Gastrocnemius medialis (tissue), 4 donors: ENCODE measurements at regions not wholly inside any gene's neighbourhood (a gene's known extent, or its start where the extent isn't known, plus 50 kb on each side); places are given as distances from the start of the nearest gene placed in this dataset.

ENCODE experiments used
- ATAC-seq, 2 donors: fragments of 150-250 bp; one replicate each; pipeline ENCODE4 v1.9.1; 2016
- DNase-seq, 2 donors: peaks; one replicate each; pipeline ENCODE4 v3.0.0-alpha.2; 2019
- H3K27ac ChIP-seq, 4 donors: fragments of 200-600 bp; sonication (generic); 1 replicate in 1 of 4; 2 replicates in 3 of 4; pipeline ENCODE4 v1.5.1; 2016 to 2018; ENCODE audit warnings: mild to moderate bottlenecking in 2 of 4, moderate library complexity in 1 of 4
- H3K27me3 ChIP-seq, 3 donors: fragments of 200-600 bp; sonication (generic) in 2 of 3; 1 replicate in 1 of 3; 2 replicates in 2 of 3; pipeline versions ENCODE4 v1.5.1 to v1.6.0; 2016 to 2019; ENCODE audit warnings: mild to moderate bottlenecking in 1 of 3, moderate library complexity in 1 of 3
- H3K36me3 ChIP-seq, 2 donors: fragments of 200-600 bp; sonication (generic) in 1 of 2; one replicate each; pipeline ENCODE4 v1.5.1; 2017 to 2018
- H3K4me1 ChIP-seq, 2 donors: fragments of 200-600 bp; sonication (generic) in 1 of 2; one replicate each; pipeline ENCODE4 v1.5.1; 2016 to 2017; ENCODE audit warnings: mild to moderate bottlenecking in 2 of 2
- H3K4me3 ChIP-seq, 4 donors: fragments of 200-600 bp; sonication (generic) in 3 of 4; 1 replicate in 1 of 4; 2 replicates in 3 of 4; pipeline ENCODE4 v1.5.1; 2016 to 2019; ENCODE audit warnings: mild to moderate bottlenecking in 2 of 4
- H3K9me3 ChIP-seq, 3 donors: fragments of 200-600 bp; sonication (generic) in 2 of 3; 1 replicate in 1 of 3; 2 replicates in 2 of 3; pipeline ENCODE4 v1.5.1; 2016 to 2019
- POLR2A ChIP-seq, 2 donors: fragments of 450-650 bp; IDR thresholded peaks; one replicate each; pipeline ENCODE4 v1.6.1; 2017; ENCODE audit warnings: antibody characterized with exemption in 2 of 2, mild to moderate bottlenecking in 2 of 2, moderate library complexity in 2 of 2
- in situ Hi-C, 4 donors: fragments of 200-750 bp; cut with MboI; loops; one replicate each; pipeline versions ENCODE4 v1.15.0 to v1.8.0; 2017; ENCODE audit warnings: low sequenced_read_pairs in 4 of 4
- intact Hi-C: fragments of 100-400 bp; cut with DNase I; formaldehyde crosslinking; loops from one replicate; pipeline ENCODE4 v1.15.1; 2023; ENCODE audit warnings: low total_unique reads
- TF ChIP-seq, protein P1 (sequence below), 5 experiments: fragments of 450-650 bp in 3 of 5; fragments of 200-600 bp in 2 of 5; sonication (generic) in 2 of 5; IDR thresholded peaks in 4 of 5; conservative IDR thresholded peaks in 1 of 5; 1 replicate in 4 of 5; 2 replicates in 1 of 5; pipeline ENCODE4 v1.5.1; 2016 to 2019; ENCODE audit warnings: antibody characterized with exemption in 5 of 5, mild to moderate bottlenecking in 3 of 5, moderate library complexity in 3 of 5

DNA sequence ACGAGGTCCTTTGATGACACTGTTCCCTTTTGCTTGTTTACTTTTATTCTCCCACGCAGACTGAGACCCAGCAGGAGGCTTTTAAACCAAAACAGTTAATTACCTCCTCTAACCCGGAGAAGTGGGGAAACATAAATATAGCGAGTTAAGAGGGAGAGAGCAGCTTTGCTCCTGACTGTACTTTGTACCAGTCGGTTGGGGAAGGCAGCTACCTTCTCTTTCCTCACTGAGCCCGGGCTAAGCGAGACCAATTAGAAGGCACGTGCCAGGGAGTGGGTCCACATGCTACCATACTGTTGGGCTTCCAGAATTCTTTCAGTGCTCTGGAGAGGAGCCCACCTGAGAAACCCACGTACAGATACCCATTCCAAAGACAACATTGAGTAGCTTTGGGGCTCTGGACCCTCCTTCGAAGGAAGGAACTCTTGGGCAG, 124.2 kb downstream of the ZIC5 start:
- in situ Hi-C loops, result no loop called here
- Histone ChIP-seq H3K36me3 (no peaks in the 10 kb centered on the region), H3K4me1 (no peaks in the 10 kb centered on the region)

GRCh38 chr13:99845161-99845874, 126.2 kb downstream of the ZIC5 start:
- no peaks in the 10 kb centered on the region for H3K36me3 ChIP-seq
- no peak for TF ChIP-seq POLR2A (IDR thresholded peaks at IDR 0.05)
- TF ChIP-seq, protein P1, sequence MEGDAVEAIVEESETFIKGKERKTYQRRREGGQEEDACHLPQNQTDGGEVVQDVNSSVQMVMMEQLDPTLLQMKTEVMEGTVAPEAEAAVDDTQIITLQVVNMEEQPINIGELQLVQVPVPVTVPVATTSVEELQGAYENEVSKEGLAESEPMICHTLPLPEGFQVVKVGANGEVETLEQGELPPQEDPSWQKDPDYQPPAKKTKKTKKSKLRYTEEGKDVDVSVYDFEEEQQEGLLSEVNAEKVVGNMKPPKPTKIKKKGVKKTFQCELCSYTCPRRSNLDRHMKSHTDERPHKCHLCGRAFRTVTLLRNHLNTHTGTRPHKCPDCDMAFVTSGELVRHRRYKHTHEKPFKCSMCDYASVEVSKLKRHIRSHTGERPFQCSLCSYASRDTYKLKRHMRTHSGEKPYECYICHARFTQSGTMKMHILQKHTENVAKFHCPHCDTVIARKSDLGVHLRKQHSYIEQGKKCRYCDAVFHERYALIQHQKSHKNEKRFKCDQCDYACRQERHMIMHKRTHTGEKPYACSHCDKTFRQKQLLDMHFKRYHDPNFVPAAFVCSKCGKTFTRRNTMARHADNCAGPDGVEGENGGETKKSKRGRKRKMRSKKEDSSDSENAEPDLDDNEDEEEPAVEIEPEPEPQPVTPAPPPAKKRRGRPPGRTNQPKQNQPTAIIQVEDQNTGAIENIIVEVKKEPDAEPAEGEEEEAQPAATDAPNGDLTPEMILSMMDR (IDR thresholded peaks at IDR 0.05 in 4 of 5, conservative IDR thresholded peaks at IDR 0.05 in 1 of 5), result no peak
- H3K9me3 ChIP-seq, result no peaks in the 10 kb centered on the region
- intact Hi-C loops, result no loop called here
- no peaks in the 10 kb centered on the region for H3K27me3 ChIP-seq
- no peak overlapping the region for H3K4me3 ChIP-seq
- H3K27ac ChIP-seq, result no peak overlapping the region
- H3K4me1 ChIP-seq, result no peaks in the 10 kb centered on the region
- DNase-seq (no peak), ATAC-seq (no peak)
- in situ Hi-C loops, result no loop called here

More for the DNA sequence above, 124.2 kb downstream of the ZIC5 start:
- intact Hi-C loops, result no loop called here
- no peak overlapping the region for H3K27ac ChIP-seq
- TF ChIP-seq POLR2A (IDR thresholded peaks at IDR 0.05), result no peak
- TF ChIP-seq, protein P1 (IDR thresholded peaks at IDR 0.05 in 4 of 5, conservative IDR thresholded peaks at IDR 0.05 in 1 of 5), result no peak
- no peak overlapping the region for H3K4me3 ChIP-seq
- DNase-seq, result no peak
- no peak for ATAC-seq
- H3K9me3 ChIP-seq, result no peaks in the 10 kb centered on the region
- H3K27me3 ChIP-seq, result no peaks in the 10 kb centered on the region

DNA sequence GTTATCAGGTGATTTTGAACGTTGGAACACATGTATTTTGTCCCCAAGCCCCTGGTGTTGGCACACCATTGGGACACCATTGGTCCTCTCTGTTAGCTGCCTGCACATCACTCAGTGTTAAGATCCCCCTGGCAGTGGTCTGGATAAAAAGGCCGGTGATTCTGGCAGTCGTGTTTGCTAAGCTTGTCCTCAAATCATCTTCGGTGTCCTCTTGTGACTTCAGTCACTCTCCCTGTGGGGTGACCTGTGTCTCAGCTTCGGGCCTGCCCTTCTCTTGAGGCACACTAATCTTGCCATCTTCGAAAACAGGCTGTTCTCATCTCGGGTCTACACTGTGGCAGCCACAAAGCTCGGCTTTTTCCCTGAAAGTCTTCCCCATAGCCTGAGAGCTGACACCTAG, 127.1 kb downstream of the ZIC5 start:
- no peaks in the 10 kb centered on the region for H3K27me3 ChIP-seq
- ATAC-seq (no peak), DNase-seq (no peak)
- in situ Hi-C loops (no loop called here), intact Hi-C loops (no loop called here)
- TF ChIP-seq, protein P1 (IDR thresholded peaks at IDR 0.05 in 4 of 5, conservative IDR thresholded peaks at IDR 0.05 in 1 of 5), result no peak
- no peak for TF ChIP-seq POLR2A (IDR thresholded peaks at IDR 0.05)
- no peaks in the 10 kb centered on the region for H3K4me1 ChIP-seq
- no peaks in the 10 kb centered on the region for H3K9me3 ChIP-seq
- H3K36me3 ChIP-seq, result no peaks in the 10 kb centered on the region
- H3K4me3 ChIP-seq, result no peak overlapping the region
- H3K27ac ChIP-seq, result no peak overlapping the region

GRCh38 chr13:99843872-99844271, 127.7 kb downstream of the ZIC5 start:
- no peaks in the 10 kb centered on the region for H3K4me1 ChIP-seq
- in situ Hi-C loops, result no loop called here
- no peaks in the 10 kb centered on the region for H3K27me3 ChIP-seq
- TF ChIP-seq, protein P1 (IDR thresholded peaks at IDR 0.05 in 4 of 5, conservative IDR thresholded peaks at IDR 0.05 in 1 of 5), result no peak
- no peak for TF ChIP-seq POLR2A (IDR thresholded peaks at IDR 0.05)
- H3K9me3 ChIP-seq, result no peaks in the 10 kb centered on the region
- no peak overlapping the region for H3K27ac ChIP-seq
- DNase-seq (no peak), ATAC-seq (no peak)
- no peak overlapping the region for H3K4me3 ChIP-seq
- no peaks in the 10 kb centered on the region for H3K36me3 ChIP-seq
- intact Hi-C loops, result no loop called here

DNA sequence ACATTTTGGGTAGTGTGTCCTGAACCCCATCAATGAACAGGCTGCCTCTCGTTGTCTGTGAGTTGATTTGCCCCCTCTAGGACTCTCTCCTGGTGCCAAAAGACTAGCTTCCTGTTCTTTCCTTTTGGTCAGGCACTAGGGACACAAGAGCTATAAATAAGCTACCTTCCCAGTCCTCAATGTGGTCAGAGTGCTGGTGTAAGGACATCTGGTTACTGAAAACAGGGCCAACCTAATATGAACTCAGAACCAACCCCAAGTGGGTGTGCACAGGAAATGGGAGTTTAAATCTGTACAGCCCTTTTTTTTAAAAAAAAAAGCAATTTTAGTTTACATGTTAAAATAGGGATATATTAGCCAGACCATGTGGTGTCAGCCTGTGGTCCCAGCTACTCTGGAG, 129.2 kb downstream of the ZIC5 start:
- in situ Hi-C loops (no loop called here), intact Hi-C loops (no loop called here)
- H3K4me3 ChIP-seq, result no peak overlapping the region
- no peaks in the 10 kb centered on the region for H3K9me3 ChIP-seq
- DNase-seq (no peak), ATAC-seq (no peak)
- no peaks in the 10 kb centered on the region for H3K27me3 ChIP-seq
- no peaks in the 10 kb centered on the region for H3K4me1 ChIP-seq
- no peaks in the 10 kb centered on the region for H3K36me3 ChIP-seq
- no peak overlapping the region for H3K27ac ChIP-seq
- TF ChIP-seq, protein P1 (IDR thresholded peaks at IDR 0.05 in 4 of 5, conservative IDR thresholded peaks at IDR 0.05 in 1 of 5), result no peak
- no peak for TF ChIP-seq POLR2A (IDR thresholded peaks at IDR 0.05)
